ENCODE measurements at regions not wholly inside any gene's neighbourhood (a gene's known extent, or its start where the extent isn't known, plus 50 kb on each side); places are given as distances from the start of the nearest gene placed in this dataset.
"Not testable (repeated sequence)": the region's sequence is repeated elsewhere in the genome, so short reads cannot be mapped to it uniquely, and the experiment has no call there.

DNA sequence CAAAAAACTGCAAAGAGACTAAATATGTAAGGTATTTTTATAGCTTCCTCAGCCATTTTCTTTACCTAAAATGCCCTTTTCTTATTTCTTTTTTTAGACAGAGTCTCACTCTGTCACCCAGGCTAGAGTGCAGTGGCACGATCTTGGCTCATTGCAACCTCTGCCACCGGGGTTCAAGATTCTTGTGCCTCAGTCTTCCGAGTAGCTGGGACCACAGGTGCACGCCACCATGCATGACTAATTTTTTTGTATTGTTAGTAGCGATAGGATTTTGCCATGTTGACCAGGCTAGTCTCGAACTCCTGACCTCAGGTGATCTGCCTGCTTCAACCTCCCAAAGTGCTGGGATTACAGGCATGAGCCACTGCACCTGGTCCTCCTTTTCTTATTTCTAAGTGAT is 99.4 kb upstream of the CHD1 start:
- not testable (repeated sequence) for H3K36me3 Mint-ChIP-seq, H3K4me3 Mint-ChIP-seq, DNase-seq, H3K9me3 Mint-ChIP-seq, H3K27me3 Mint-ChIP-seq
- Mint-ChIP-seq H3K4me1 (peaks cover 64% of the 10 kb centered on the region), H3K27ac (peak overlapping the region; percentile 47)
- CTCF ChIA-PET = interaction anchor here (0.5 to 1.1 kb wide), 4 partner anchors 10 to 146 kb away, joined by 3 to 7 read pairs (median 3); no protein-coding TSS in a partner anchor

DNA sequence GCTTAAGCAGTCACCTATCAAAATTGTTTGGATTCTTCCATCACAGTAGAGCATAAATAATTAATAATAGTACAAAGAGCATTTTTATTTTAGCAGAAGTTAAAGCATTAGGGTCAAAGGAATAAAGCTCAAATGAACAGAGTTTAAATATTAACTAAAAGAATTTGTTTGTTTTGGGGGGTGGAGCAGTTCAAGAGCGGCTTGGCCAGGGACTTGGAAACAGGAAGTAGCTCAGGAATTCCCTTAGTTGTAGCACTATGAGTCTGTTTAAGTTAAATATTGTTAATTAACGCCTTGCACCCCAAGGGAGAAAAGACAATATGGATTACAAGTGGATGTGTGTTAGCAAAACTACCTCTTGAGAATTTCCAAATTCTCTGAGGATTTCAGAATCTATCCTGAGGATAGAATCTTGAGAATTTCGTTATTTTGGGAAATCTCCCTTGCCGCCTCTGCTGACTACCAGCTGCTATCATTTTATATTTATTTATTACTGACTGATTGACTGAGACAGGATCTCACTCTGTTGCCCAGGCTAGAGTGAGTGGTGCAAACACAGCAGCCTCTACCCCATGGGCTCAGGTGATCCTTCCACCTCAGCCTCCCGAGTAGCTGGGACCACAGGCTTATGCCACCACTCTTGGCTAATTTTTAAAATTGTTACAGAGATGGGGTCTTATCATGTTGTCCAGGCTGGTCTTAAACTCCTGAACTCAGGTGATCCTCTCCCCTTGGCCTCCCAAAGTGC is 96.7 kb upstream of the CHD1 start:
- no peaks in the 10 kb centered on the region for H3K27me3 Mint-ChIP-seq
- H3K27ac Mint-ChIP-seq = peak overlapping the region; percentile 19
- no peak for DNase-seq
- CTCF ChIA-PET = no interaction called here
- peaks cover 40% of the 10 kb centered on the region for H3K4me1 Mint-ChIP-seq
- H3K4me3 Mint-ChIP-seq = no peak overlapping the region
- H3K36me3 Mint-ChIP-seq = no peaks in the 10 kb centered on the region
- no peaks in the 10 kb centered on the region for H3K9me3 Mint-ChIP-seq

DNA sequence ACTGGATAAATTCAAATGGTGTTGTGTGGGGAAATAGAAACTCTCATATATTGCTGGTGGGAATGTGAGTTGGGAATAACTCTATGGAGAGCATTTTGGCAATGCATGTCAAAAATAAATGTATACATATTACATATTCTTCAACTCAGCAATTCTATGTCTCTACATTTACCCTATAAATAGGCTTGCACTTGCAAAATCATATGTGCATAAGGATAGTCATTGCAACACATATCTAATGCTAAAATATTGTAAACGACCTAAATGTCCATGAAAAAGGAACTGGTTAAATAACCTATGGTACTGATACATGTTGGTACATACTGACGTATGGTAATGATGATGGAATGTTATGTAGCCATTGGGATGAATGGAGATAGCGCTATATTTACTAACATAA is 94.5 kb upstream of the CHD1 start:
- Mint-ChIP-seq H3K27me3 (no peaks in the 10 kb centered on the region), H3K4me1 (peaks cover 30% of the 10 kb centered on the region), H3K9me3 (no peaks in the 10 kb centered on the region), H3K4me3 (no peak overlapping the region), H3K27ac (no peak overlapping the region), H3K36me3 (no peaks in the 10 kb centered on the region)
- DNase-seq = no peak
- CTCF ChIA-PET = no interaction called here

DNA sequence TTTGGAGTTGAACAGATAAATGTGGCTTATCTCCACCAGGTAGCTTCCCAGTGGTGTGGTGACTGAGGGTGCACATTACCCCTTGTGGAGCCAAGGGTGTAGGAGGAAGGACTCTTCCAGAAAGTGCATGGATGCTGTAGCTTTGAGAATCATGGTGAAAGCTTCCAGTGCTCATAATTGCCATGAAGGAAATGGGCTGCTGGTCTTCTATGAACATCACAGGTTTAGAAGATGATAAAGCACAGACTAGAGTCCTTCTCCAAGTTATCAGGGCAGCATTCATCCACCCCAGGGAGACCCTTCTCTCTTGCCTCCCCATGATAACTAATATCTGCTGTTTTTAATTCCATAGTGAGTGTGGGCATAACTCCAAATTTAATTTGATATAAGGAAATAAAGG is 93.4 kb upstream of the CHD1 start:
- H3K4me3 Mint-ChIP-seq = no peak overlapping the region
- H3K4me1 Mint-ChIP-seq = peaks cover 19% of the 10 kb centered on the region
- CTCF ChIA-PET = no interaction called here
- no peaks in the 10 kb centered on the region for H3K9me3 Mint-ChIP-seq
- H3K36me3 Mint-ChIP-seq = no peaks in the 10 kb centered on the region
- DNase-seq = no peak
- H3K27me3 Mint-ChIP-seq = no peaks in the 10 kb centered on the region
- no peak overlapping the region for H3K27ac Mint-ChIP-seq

DNA sequence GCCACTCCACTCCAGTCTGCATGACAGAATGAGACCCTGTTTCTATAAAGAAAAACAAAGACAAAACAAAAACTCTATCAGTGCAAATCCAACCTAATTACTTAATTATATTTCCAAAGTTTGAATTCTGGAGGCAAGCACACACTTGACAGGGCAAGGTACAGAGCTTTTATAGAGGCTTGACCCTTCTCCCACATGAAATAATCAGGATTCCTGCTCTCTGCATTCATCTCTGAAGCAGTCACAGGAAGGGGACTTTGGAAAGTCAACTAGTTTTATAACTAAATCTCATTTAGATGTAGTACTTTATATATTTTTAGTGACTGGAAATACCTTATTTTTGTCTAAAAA is 91.9 kb upstream of the CHD1 start:
- CTCF ChIA-PET = no interaction called here
- Mint-ChIP-seq H3K9me3 (no peaks in the 10 kb centered on the region), H3K27me3 (no peaks in the 10 kb centered on the region), H3K27ac (no peak overlapping the region), H3K36me3 (no peaks in the 10 kb centered on the region), H3K4me1 (peaks cover 5% of the 10 kb centered on the region), H3K4me3 (no peak overlapping the region)
- no peak for DNase-seq

DNA sequence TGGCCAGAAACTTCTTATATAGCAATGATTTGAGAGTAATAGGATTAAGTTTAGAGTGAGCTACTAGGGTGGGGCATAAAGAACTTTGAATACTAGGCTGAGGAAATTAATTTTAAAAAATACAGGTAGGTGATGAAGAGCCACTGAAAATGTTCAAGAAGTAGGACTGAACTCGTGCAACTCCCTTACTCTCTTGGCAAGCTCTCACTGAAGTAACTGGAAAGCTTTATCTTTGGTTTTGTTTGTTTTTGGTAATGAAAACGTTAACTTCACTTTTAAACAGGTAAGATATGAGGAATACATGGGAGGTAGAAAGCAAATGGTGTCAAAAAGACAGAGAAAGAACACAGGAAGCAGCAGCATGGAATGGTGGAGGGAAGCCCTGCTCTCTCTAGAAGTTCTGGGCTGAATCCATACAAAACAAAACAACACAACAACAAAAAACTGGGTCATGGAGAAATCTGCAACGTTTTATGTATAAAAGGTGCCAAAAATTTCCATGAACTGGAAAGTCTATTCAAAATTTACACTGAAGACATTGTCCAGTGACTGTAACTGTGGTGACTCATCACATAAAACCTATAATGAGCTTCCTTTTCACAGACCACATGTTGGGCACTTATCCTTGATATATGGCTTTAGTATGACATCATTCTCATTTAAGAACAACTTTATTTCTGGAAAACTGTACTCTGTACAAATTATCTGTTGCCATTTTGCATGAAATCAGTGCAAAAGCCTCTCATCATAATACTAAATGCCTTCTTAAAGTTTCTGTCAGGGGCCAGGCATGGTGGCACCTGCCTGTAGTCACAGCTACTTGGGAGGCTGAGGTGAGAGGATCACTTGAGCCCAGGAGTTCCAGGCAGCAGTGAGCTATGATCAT is 91.2 kb upstream of the CHD1 start:
- Mint-ChIP-seq H3K36me3 (no peaks in the 10 kb centered on the region), H3K27ac (no peak overlapping the region), H3K27me3 (peaks cover 3% of the 10 kb centered on the region), H3K9me3 (no peaks in the 10 kb centered on the region), H3K4me3 (no peak overlapping the region), H3K4me1 (peaks cover under 1% of the 10 kb centered on the region)
- DNase-seq = no peak
- CTCF ChIA-PET = no interaction called here

DNA sequence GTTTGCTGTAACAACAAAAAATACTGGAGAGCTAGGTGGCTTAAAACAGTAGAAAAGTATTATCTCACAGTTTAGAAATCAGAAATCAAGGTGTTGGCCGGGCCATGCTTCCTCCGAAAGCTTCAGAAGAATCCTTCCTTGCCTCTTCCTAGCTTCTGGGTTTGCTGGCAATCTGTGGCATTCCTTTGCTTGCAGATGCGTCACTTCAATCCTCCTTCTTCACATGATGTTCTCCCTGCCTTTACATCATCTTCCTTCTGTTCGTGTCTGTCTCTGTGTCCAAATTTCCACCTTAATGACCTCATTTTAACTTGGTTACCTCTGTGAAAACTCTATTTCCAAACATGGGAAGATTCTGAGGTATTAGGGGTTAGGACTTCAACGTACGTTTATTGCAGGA is 90.4 kb upstream of the CHD1 start:
- CTCF ChIA-PET = no interaction called here
- DNase-seq = no peak
- Mint-ChIP-seq H3K9me3 (no peaks in the 10 kb centered on the region), H3K27ac (no peak overlapping the region), H3K4me3 (no peak overlapping the region), H3K36me3 (no peaks in the 10 kb centered on the region), H3K4me1 (no peaks in the 10 kb centered on the region), H3K27me3 (peaks cover 3% of the 10 kb centered on the region)

DNA sequence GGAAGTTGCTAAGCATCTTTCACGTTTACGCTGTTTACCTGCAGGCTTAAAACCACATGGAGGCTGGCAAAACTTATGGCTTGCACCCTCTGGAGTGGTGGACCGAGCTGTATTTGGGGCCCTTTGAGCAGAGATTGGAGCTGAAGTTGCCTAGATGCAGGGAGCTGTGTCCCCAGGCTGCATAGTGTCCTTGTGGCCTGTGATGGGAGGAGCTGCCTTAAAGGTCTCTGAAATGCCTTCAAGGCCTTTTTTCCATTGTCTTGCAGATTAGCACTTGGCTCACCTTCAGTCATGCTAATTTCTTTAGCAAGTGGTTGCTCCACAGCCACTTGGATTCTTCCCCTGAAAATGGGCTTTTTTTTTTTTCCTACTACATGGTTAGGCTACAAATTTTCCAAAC is 81.5 kb upstream of the CHD1 start:
- no peaks in the 10 kb centered on the region for H3K4me1 Mint-ChIP-seq
- peaks cover 3% of the 10 kb centered on the region for H3K9me3 Mint-ChIP-seq
- no peaks in the 10 kb centered on the region for H3K36me3 Mint-ChIP-seq
- no peak overlapping the region for H3K4me3 Mint-ChIP-seq
- H3K27me3 Mint-ChIP-seq = peaks cover 3% of the 10 kb centered on the region
- no peak for DNase-seq
- no peak overlapping the region for H3K27ac Mint-ChIP-seq
- CTCF ChIA-PET = no interaction called here

DNA sequence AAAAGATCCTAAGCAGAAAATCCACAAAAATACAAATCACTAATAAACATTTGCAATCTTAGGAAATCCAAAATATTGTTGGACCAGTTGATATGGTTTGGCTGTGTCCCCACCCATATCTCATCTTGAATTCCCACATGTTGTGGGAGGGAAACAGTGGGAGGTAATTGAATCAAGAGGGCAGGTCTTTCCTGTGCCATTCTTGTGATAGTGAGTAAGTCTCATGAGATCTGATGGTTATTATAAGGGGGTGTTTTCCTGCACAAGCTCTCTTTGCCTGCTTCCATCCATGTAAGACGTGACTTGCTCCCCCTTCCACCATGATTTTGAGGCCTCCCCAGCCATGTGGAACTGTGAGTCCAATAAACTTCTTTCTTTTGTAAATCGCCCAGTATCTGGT is 79.2 kb upstream of the CHD1 start:
- H3K4me3 Mint-ChIP-seq, H3K27ac Mint-ChIP-seq, DNase-seq, CTCF ChIA-PET, H3K27me3 Mint-ChIP-seq, H3K36me3 Mint-ChIP-seq, H3K9me3 Mint-ChIP-seq, H3K4me1 Mint-ChIP-seq: not testable (repeated sequence)

DNA sequence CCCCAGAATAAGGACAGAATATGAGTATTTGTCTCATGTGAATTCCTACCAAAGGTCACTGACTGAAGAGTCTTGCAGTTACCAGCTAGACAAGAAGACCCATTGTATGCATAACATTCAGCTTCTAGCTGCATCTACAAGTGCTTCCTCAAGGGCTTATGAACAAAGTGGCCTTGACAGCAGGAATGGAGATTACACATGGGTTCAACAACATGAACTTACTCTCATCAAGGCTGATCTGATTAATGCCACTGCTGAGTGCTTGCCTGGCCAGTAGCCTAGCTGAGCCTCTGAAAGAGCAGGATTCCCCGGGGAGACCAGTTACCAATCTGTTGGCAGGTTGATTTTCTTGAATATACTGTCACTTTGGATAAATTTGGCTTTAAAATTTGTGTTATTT is 76.7 kb upstream of the CHD1 start:
- H3K27me3 Mint-ChIP-seq = no peaks in the 10 kb centered on the region
- H3K27ac Mint-ChIP-seq = no peak overlapping the region
- H3K4me1 Mint-ChIP-seq = no peaks in the 10 kb centered on the region
- CTCF ChIA-PET = interaction anchor here (0.6 kb wide), 1 partner anchor 53 kb away, joined by 3 read pairs; no protein-coding TSS in a partner anchor
- H3K9me3 Mint-ChIP-seq = no peaks in the 10 kb centered on the region
- DNase-seq = no peak
- H3K36me3 Mint-ChIP-seq = peaks cover 2% of the 10 kb centered on the region
- H3K4me3 Mint-ChIP-seq = no peak overlapping the region

DNA sequence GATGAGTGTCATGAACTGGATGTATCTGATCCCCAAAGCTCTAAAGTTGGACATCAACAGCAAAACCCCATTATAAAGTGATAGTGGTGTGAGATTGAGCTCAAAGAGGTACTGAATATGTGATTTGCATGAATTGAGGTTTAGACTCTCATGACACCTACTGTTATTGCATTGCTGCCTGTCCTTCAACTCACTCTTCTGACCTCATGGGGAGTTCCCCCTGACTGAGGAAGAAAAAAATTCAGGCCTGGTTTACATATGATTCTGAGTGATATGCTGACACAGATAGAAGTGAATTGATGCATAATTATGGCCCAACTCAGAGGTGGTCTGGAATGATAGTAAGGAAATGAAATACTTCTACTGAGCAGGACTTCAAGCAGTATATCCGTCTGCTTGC is 76.2 kb upstream of the CHD1 start:
- H3K36me3 Mint-ChIP-seq = peaks cover 2% of the 10 kb centered on the region
- H3K4me3 Mint-ChIP-seq = no peak overlapping the region
- H3K9me3 Mint-ChIP-seq = no peaks in the 10 kb centered on the region
- no peaks in the 10 kb centered on the region for H3K27me3 Mint-ChIP-seq
- H3K4me1 Mint-ChIP-seq = no peaks in the 10 kb centered on the region
- no peak overlapping the region for H3K27ac Mint-ChIP-seq
- DNase-seq = no peak
- CTCF ChIA-PET = no interaction called here

DNA sequence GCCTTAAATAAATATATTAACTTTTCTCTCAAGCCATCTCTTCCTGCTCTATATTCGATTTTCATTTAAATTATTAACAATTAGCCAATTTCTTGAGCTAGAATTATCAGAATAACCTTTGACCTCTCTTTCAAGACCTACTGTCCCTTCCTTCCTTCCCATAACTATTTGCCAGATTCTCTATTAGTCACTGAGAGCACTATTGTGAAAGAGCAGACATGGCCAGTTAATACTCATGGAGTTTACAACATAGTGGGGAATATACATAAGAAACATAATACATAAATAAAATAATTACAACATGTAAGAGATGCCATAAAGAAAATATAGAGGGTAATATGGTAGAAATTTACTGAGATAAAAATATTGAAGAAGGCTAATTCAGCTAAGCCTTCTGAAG is 72.1 kb upstream of the CHD1 start:
- Mint-ChIP-seq H3K36me3 (peaks cover 2% of the 10 kb centered on the region), H3K27ac (no peak overlapping the region), H3K4me3 (no peak overlapping the region), H3K9me3 (no peaks in the 10 kb centered on the region), H3K4me1 (no peaks in the 10 kb centered on the region), H3K27me3 (no peaks in the 10 kb centered on the region)
- CTCF ChIA-PET = no interaction called here
- no peak for DNase-seq

DNA sequence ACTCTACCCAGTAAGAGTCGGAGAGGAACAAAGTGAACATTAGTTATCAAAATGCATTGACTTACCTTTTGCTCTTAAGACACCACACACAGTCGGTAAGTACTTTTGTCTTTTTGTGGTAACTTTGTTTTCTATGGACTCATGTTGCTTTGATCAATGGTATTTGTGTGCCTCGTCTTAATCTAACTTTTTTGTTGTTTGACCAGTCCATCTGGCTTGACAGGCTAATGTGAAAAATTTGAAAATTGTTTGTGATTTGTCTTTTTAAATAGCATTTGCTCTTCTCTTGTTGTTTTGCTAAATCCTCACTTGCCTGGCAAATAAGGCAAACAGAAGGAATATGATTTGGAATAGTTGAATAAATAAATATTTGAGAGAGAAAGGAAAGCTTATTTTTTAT is 71.4 kb upstream of the CHD1 start:
- H3K4me1 Mint-ChIP-seq = no peaks in the 10 kb centered on the region
- DNase-seq = no peak
- no peak overlapping the region for H3K4me3 Mint-ChIP-seq
- no peaks in the 10 kb centered on the region for H3K27me3 Mint-ChIP-seq
- H3K9me3 Mint-ChIP-seq = no peaks in the 10 kb centered on the region
- H3K36me3 Mint-ChIP-seq = peaks cover 2% of the 10 kb centered on the region
- CTCF ChIA-PET = no interaction called here
- H3K27ac Mint-ChIP-seq = no peak overlapping the region

DNA sequence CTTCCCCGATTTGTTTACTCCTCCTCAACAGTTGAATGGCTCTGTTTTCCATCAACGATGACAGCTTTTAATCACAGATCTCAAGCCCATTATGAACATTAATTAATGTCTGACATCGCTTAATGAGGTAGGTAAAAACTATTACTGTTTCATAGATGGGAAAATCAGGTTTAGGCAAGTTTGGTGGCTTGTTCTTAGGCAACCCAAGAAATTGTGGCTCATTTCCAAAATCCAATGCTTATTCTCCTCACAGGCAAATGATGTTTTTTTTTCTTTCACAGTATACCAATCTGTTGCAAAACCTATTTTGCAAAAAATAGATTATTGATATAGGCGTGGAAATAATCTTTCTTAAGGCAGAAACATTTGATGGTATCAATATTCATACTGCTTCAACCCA is 70.8 kb upstream of the CHD1 start:
- Mint-ChIP-seq H3K27ac (no peak overlapping the region), H3K9me3 (no peaks in the 10 kb centered on the region)
- DNase-seq = no peak

DNA sequence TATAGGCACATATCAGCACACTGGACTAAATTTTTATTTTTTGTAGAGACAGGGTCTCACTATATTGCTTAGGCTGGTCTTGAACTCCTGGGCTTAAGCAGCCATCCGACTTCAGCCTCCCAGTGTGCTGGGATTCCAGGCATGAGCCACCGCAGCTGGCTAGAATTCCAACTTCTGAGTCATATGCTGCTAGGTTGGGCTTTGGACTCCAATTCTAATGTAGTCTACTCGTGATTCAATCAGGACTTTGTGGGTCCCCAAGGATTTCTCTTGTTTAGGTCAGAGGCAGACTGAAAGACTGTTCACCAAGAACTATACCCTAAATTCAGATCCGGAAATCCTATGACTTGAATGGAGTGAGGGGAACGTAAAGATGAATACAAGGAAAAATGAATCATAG is 68.2 kb upstream of the CHD1 start:
- no peak for DNase-seq
- Mint-ChIP-seq H3K4me3 (no peak overlapping the region), H3K27ac (no peak overlapping the region), H3K4me1 (no peaks in the 10 kb centered on the region), H3K36me3 (no peaks in the 10 kb centered on the region), H3K9me3 (no peaks in the 10 kb centered on the region), H3K27me3 (no peaks in the 10 kb centered on the region)
- CTCF ChIA-PET = no interaction called here

More for the DNA sequence above, 70.8 kb upstream of the CHD1 start:
- H3K4me3 Mint-ChIP-seq = no peak overlapping the region
- no peaks in the 10 kb centered on the region for H3K4me1 Mint-ChIP-seq
- peaks cover 2% of the 10 kb centered on the region for H3K36me3 Mint-ChIP-seq
- no peaks in the 10 kb centered on the region for H3K27me3 Mint-ChIP-seq
- CTCF ChIA-PET = no interaction called here
